HG03571 (cell line): ENCODE measurements at regions not wholly inside any gene's neighbourhood (a gene's known extent, or its start where the extent isn't known, plus 50 kb on each side); places are given as distances from the start of the nearest gene placed in this dataset.
"Not testable (repeated sequence)": the region's sequence is repeated elsewhere in the genome, so short reads cannot be mapped to it uniquely, and the experiment has no call there.

Source experiments
- ATAC-seq: cut with Tn5 transposase; IDR thresholded peaks from one replicate; pipeline ENCODE4 v1.9.1; 2021; ENCODE audit not compliant: unreplicated experiment

DNA sequence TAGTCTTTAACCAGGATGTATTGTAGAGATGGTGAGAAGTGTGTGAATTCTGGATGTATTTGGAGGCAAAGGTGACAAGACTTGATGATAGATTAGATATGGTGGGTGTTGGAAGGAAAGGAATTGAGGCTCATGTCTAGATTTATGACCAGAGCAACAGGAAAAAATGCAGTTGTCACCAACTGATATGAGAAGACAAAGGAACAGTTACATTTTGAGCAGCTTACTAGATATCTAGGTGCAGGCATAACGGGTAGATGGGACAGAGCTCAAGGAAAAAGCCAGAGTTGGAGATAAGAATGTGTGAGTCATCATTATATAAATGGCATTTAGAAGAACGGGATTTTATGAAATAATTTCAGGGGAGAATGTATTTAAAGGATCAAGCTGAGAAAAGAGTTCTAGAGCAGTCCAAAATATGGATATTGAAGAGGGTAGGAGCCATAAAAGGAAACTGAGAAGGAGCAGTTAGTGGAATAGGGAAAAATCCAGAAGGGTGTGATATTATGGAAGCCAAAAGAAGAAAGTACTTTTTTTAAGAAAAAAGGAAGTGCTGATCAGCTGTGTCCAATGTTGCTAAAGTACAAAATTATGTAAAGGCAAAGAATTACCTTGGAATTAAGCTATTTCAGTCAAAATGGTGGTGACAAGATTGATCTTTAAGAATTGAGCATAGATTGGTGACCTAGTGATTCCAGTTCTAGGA, 262.5 kb downstream of the CGGBP1 start:
- no peak for ATAC-seq

DNA sequence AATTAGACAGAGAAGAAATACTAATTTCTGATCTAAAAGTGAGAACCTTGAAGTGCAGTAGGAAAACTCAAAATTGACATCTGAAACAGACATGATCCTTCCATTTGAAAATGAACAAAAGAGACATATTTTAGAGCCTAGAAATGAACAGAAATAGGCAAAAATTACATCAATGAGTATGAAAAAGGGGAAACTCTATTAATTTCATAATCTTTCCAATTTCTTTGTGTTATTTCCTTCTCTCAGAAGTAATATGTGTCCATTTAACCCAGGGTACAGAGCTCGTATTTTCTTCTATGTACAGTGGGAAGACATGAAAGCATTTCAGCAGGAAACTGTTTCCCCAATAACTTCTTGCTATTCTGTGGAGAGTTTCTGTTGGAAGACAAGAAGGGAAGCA, 263.1 kb downstream of the CGGBP1 start:
- no peak for ATAC-seq

DNA sequence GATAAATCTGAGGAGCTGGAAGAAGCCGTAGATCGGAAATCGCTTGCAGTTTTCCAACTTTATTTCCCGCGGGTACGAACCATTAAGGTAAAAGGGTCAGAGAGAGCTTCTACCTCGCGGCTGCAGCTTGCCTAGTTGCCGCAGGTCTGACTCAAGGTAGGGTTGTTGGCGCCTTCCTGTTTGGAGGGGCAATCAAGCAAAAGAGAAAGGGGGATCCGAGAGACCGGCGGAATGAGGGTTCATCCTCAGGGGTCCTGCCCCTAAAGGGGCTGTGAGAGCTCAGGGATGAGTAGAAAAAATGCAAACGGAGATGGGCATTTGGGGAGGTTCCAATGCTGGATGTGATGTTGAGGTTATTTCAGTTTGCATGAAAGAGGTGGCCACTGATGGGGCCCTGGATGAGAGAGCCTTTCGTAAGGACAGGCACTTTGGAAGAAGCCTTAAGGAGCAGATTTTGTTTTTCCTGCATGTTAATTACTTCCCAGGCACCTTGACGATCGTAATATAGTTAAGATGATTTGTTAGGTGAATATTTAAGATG, 265.4 kb downstream of the CGGBP1 start:
- ATAC-seq = no peak

DNA sequence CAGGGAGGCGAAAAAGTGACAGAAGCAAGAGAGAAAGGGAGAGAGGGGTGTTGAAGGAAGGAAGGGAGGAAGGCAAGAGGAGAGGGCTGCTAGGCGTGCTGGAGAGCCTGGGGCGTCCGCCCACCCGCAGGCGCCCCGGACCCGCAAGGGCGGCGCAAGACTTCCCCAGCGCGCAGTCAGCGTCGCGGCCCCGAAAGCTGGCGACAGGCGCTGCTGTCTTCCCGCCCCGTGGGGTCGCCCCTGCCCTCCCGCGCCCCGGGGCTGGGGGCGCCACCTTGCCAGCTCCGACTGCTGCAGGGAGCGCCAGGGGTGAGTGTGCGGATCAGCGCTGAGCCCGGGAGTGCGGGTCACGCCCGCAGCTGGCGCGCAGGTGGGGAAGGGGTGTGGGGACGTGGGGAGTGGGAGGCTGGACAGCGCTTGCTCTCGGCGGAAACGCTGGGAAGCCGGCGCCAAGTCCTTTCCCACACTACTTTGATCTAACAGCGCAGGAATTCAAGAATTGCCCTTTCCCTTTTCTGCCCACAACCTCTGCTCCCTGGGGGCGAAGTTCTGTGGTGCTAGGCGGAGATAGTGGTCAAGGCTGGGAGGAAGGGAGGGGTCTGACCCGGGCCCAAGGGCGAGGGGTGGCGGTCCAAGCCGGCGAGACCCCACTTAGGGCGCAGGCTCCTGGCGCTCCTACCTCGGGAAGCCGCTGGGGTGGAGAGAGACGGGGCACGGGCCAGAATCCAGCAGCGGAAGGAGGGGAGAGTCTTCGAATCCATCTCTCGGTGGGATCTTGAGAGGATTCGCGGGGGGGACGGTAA, 266.1 kb downstream of the CGGBP1 start, which contains the start of gene HTR1F:
HTR1F (plus strand) TSS at position 173 of the 803 bp plus-strand sequence.
- ATAC-seq = no peak

DNA sequence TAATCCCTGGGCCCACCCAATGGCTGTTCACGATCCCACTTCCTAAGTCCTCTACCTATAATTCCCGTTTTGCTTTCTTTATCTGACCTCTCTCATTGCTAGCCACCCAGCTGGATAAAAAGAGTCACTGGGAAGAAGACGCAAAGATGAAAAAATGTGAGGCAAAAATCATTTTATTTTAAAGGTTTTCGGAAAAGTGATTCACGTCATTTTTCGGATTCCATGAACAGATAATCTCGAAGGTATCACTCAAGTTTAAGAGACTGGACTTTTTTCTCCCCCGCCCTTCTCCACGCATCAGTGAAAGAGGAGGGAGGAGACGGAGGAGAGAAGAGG, 266.6 kb downstream of the CGGBP1 start:
- ATAC-seq = no peak

DNA sequence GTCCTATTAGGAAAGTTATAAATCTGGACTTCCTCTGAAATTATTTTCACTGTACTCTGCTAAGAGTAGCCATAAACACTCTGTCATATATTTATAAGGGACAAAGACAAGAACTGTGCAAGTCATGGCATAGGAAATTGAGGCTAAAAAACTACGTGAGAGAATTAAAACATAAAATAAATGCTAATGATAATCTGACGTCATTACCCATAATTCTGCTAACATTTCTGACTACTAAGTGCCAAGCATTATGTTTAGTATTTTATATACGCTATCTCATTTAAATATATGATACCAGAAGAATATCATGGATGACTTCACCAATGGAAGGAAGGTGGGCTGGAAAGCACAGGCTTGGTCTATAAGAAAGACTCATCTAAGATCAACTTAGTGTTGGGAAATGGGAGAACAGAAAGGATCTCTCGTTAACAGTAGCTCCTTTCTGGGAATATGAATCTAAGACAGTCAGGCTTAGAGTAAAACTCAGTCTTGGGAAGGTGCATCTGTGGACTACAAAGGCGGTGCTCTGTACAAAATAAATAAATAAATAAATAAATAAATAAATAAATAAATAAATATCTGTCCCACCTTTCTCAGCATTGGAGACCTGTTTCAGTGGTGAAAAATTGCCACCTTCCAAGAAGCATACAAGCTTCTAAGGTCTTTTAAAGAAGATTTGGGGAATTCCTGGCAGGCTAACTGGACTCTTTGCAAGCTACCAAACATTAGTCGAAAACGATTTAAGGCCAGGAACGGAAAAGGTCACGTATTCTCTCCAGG, 267.4 kb downstream of the CGGBP1 start:
- ATAC-seq = no peak

DNA sequence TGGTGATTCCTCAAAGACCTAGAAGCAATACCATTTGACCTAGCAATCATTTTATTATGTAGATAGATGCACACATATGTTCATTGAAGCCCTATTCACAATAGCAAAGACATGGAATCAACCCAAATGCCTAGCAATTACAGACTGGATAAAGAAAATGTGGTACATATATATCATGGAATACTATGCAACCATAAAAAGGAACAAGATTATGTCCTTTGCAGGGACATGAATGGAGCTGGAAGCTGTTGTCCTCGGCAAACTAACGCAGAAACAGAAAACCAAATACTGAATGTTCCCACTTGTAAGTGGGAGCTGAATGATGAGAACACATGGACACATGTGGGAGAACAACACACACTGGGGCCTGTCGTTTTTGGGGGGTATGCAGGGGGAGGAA, 269.8 kb downstream of the CGGBP1 start:
- not testable (repeated sequence) for ATAC-seq

DNA sequence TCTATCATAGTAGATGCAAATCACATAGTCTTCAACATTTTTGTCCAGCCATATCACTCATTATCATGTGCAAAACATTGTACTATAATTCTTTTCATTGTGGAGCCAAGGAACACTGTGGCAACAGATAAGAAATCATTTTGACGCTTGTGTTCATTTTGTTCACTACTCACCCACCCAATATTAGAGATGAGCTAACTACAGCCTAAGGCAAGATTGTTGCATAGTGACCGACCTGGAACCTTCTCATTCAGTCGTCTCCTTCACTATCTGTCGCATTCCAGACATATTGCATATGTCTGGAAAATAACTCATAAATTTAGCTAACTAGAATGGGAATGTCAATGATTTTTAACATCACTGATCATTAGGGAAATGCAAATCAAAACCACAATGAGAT, 270.3 kb downstream of the CGGBP1 start:
- no peak for ATAC-seq

DNA sequence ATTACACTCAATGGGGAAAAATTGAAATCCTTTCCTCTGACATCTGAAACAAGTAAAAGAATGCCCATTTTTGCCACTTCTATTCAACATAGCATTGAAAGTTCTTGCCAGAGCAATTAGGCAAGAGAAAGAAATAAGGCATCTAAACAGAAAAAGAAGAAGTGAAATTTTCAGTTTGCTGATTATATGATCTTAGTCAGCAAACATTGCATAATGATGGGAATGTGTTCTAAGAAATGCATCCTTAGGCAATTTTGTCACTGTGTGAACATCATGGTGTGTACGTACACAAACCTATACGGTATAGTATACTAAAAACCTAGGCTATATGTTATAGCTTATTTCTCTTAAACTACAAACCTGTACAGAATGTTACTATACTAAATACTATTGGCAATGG, 278.0 kb downstream of the CGGBP1 start:
- no peak for ATAC-seq

DNA sequence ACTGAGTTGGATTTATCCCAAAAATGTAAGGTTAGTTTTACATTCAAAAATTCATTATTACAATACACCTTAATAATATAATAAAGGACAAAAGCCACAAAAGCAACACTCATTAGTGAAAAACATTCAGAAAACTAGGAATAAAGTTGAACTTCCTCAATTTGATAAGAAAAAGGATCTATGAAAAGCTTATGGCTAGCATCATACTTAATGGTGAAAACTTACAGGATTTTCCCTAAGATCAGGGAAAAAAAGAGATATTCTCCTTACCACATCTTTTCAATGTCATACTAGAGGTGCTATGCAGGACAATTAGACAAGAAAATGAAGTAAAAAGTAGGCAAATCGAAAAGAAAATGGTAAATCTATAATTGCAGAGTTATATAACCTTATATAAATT, 279.9 kb downstream of the CGGBP1 start:
- ATAC-seq = no peak

DNA sequence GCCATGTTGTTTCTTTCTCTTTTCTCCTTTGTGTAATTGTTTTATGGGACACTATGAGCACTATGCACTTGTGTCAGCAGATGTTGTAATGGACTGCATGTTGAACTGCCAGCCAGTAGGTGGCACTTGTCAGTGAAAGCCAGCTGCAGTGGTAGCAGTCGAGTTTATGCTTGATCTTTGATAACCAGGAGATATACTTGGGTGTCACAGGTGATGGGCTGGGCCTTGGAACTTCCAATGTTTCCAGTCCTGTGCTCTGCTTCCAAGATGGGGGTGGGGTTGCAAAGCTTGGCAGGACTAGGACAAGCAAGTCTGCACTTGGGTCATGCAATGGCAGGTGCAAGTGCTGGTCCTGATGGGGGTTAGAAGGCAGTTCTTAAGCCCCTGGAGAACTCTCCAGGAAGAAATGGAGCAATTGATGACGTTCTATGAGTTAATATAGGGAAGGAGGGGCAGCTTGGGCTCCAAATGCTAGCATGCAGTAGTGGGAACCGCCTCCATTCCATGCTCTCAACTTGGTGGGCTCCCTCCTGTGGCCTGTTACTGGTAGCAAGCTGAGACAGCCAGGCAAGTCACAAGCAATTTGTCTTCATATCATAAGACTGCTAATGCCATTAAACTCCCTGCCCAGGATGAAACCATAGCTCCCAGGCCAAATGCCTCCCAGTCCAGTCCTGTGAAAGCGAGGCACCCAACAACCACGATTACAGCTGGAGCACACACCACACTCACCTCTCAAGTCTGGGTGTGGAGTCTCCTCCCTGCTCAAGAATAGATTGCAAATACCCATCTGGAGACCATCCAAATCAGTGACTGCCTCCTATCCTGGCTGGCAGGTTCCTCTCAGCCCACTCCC, 287.2 kb downstream of the CGGBP1 start:
- ATAC-seq = peak; percentile 94

DNA sequence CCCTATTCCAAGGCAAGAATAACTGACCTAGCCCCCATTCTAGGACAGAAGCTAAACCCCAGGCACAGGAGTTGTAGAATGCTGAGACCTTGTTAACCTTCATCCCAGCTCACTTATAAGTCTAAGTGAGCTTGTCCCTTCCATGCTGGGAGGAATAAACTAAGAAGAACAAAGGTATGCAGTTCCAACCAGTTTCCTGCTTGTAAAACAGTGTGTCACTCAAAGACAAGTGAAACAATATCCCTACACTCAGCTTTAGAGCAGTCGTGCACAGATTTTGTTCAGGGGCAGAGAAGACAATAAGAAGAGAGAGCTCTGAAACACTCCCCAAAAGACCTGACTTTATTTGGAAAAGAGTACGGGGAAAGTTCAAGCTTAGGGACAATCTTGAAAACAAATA, 292.1 kb downstream of the CGGBP1 start:
- ATAC-seq = no peak

DNA sequence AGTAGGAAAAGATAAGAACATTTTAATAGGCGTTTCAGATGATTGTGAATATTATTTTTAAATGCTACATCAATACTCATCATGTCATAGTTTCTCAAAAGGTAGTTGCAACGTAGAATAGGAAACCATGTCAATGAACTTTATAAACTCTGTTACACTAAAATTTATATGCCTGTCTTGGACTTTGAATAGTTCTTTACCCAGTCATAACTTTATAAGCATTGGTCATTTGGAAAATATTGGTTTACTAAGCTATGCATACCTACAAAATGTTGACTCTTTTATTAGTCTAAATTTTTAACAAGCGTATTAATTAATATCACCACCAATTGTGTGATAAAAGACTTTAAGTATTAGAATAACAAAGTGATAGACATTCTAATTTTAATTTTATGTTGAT, 293.5 kb downstream of the CGGBP1 start:
- no peak for ATAC-seq

DNA sequence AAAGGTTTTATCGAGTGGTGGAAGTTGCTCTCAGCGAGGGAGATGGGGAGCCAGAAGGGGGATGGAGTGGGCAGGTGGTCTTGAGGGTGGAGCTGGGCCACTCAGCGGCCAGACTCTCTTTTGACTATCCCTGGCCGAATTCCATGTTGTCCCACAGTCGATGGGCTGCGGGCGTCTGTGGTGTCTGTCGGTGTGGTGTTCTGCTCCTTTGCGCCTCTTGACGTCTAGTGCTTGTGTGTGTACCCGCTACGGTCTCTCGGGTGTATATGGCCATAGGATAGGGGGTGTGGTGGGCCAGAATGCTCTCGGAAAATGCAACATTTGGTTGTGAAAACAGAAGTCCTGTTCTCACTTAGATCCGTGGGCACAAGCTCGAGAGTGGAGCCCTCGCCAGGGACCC, 297.0 kb downstream of the CGGBP1 start:
- no peak for ATAC-seq

DNA sequence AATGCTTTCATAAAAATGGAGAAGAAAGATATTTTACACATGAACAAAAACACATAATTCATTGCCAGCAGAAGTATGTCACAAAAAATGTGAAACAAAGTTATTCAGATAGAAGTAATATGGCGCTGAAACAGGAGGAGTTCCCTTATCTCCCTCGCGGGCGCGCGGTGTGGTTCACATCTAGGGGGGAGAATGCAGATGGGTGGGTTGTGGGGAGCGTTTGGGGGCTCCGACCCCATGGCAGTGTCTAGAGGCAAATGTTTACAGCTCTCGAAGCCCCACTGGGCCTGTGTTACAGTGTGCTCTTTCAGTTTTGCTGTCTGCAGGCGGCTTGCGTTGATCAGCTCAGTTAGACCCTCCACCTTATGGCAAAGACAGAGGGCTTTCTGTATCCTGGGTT, 297.5 kb downstream of the CGGBP1 start:
- ATAC-seq = no peak

DNA sequence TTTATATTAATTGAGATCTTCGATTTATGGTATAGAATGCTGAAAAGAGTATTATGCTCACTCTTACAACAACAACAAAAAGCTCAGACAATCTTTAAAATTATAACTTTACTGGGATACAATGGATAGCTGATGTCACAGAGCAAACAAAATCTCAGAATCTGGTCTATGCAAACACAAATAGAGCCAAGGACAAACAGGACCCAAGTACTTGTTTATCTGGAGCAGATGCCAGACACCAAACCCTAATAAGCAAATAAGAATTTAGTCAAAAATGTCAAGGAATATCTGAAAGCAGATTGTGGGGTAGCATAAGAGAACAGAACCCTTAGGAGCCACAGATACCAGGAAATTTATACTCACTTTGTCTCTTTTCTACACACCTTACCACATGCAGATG, 302.2 kb downstream of the CGGBP1 start:
- no peak for ATAC-seq

DNA sequence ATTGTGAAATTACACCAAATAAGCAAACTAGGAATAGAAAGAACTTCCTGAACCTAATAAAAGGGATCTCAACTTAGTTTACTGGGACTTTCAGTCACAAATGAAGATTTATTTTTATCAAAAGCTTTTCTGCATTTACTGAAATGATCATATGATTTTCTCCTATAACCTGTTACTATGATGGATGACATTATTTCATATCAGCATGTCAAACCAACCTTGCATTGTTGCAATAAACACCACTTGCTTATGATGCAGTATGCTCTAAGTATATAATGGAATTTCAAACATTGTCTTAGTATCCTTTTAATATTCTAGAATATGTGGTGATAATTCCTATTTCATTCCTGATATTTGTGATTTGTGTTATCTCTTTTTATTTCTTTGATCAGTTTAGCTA, 303.0 kb downstream of the CGGBP1 start:
- ATAC-seq = no peak

DNA sequence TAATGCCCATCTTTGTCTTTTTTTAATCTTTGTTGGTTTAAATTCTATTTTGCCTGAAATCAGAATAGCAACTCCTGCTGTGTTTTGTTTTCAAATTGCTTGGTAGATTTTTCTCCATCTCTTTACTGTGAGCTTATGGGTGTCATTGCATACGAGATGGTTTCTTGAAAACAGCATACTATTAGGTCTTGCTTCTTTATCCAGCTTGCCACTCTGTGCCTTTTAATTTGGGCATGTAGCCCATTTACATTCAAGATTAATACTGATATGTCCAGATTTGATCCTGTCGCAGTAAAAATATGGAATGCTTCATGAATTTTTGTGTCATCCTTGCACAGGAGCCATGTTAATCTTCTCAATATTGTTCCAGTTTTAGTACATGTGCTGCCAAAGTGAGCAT, 316.6 kb downstream of the CGGBP1 start:
- no peak for ATAC-seq

DNA sequence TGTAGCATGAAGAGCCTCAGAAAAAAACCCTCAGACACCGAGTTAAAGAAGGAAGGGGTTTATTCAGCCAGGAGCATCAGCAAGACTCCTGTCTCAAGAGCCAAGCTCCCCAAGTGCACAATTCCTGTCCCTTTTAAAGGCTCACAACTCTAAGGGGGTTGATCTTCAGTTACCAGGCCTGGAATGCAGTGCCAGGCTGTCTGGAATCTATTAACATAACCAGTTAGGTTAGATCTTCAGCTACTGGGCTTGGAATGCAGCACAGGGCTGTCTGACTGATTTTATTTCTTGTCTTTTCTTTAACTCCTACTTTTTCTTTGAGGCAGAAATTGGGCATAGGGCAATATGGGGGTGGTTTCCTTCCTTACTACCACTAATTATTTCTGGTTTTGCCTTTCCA, 317.9 kb downstream of the CGGBP1 start:
- ATAC-seq = not testable (repeated sequence)

DNA sequence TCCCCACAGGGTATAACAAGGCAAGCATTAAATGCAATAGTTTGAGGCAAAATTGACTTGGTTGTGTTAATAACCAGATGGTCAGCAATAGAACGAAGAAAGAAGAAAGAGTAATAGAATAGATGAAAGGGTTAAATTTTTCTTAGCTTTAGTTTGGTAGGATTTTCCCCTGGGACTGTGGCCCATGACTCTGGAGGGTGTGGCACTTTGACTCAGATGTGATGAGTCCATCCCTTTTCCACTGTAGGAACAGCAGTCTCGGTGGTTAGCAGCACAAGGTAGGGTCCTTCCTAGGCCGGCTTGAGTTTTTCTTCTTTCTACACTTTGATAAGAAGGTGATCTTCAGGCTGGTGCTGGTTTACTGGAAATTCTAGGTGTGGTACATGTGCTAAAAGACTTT, 321.0 kb downstream of the CGGBP1 start:
- ATAC-seq = not testable (repeated sequence)
